ENCODE measurements at regions not wholly inside any gene's neighbourhood (a gene's known extent, or its start where the extent isn't known, plus 50 kb on each side); places are given as distances from the start of the nearest gene placed in this dataset.
"Not testable (repeated sequence)": the region's sequence is repeated elsewhere in the genome, so short reads cannot be mapped to it uniquely, and the experiment has no call there.

- Histone ChIP-seq H3K4me1 (ENCODE audit: insufficient read depth, low read length, poor library complexity, severe bottlenecking) (no peaks in the 10 kb centered on the region), H3K27me3 (replicated peaks; ENCODE audit: insufficient read depth, low read depth, low read length, poor library complexity) (no peaks in the 10 kb centered on the region), H3K4me3 (ENCODE audit: low read depth, low read length, poor library complexity, severe bottlenecking) (no peak overlapping the region), H3K36me3 (ENCODE audit: insufficient read depth, low read length, poor library complexity, severe bottlenecking) (no peaks in the 10 kb centered on the region), H3K27ac (ENCODE audit: low read depth, low read length, poor library complexity, severe bottlenecking) (no peak overlapping the region), H3K9me3 (ENCODE audit: low read depth, low read length, poor library complexity, severe bottlenecking) (no peaks in the 10 kb centered on the region)
- DNase-seq (ENCODE audit: low spot score): no peak
- ChIA-PET CTCF (no interaction called here), POLR2A (ENCODE audit: low non-redundant PET) (no interaction called here)
- TF ChIP-seq EZH2 (IDR thresholded peaks at IDR 0.05; ENCODE audit: borderline replicate concordance, low read depth, low read length, poor library complexity, severe bottlenecking) (no peak), CTCF (conservative IDR thresholded peaks at IDR 0.05; ENCODE audit: low read depth, low read length) (no peak)
- no TSS peak for BruUV-seq (replicated peaks)
- intact Hi-C loops (cut with micrococcal nuclease; ENCODE audit: unreplicated experiment): no loop called here
These were observed 197.6 kb upstream of the AVPR1A start for GRCh38 chr12:63348556-63348955.

GRCh38 chr12:63337158-63337557 is 186.2 kb upstream of the AVPR1A start:
- H3K4me3 ChIP-seq (ENCODE audit: low read depth, low read length, poor library complexity, severe bottlenecking); intact Hi-C loops (cut with micrococcal nuclease; ENCODE audit: unreplicated experiment); BruUV-seq (replicated peaks); H3K27ac ChIP-seq (ENCODE audit: low read depth, low read length, poor library complexity, severe bottlenecking); POLR2A ChIA-PET (ENCODE audit: low non-redundant PET); CTCF ChIA-PET; H3K9me3 ChIP-seq (ENCODE audit: low read depth, low read length, poor library complexity, severe bottlenecking); H3K27me3 ChIP-seq (replicated peaks; ENCODE audit: insufficient read depth, low read depth, low read length, poor library complexity); H3K36me3 ChIP-seq (ENCODE audit: insufficient read depth, low read length, poor library complexity, severe bottlenecking); H3K4me1 ChIP-seq (ENCODE audit: insufficient read depth, low read length, poor library complexity, severe bottlenecking); DNase-seq (ENCODE audit: low spot score): not testable (repeated sequence)

- no TSS peak for BruUV-seq (replicated peaks)
- ChIA-PET POLR2A (ENCODE audit: low non-redundant PET) (no interaction called here), CTCF (no interaction called here)
- H3K4me1 ChIP-seq (ENCODE audit: insufficient read depth, low read length, poor library complexity, severe bottlenecking): no peaks in the 10 kb centered on the region
- no peaks in the 10 kb centered on the region for H3K36me3 ChIP-seq (ENCODE audit: insufficient read depth, low read length, poor library complexity, severe bottlenecking)
- no peaks in the 10 kb centered on the region for H3K9me3 ChIP-seq (ENCODE audit: low read depth, low read length, poor library complexity, severe bottlenecking)
- no peaks in the 10 kb centered on the region for H3K27me3 ChIP-seq (replicated peaks; ENCODE audit: insufficient read depth, low read depth, low read length, poor library complexity)
- no peak for DNase-seq (ENCODE audit: low spot score)
- H3K4me3 ChIP-seq (ENCODE audit: low read depth, low read length, poor library complexity, severe bottlenecking): no peak overlapping the region
- no peak for TF ChIP-seq EZH2 (IDR thresholded peaks at IDR 0.05; ENCODE audit: borderline replicate concordance, low read depth, low read length, poor library complexity, severe bottlenecking)
- TF ChIP-seq CTCF (conservative IDR thresholded peaks at IDR 0.05; ENCODE audit: low read depth, low read length): no peak
- no peak overlapping the region for H3K27ac ChIP-seq (ENCODE audit: low read depth, low read length, poor library complexity, severe bottlenecking)
- intact Hi-C loops (cut with micrococcal nuclease; ENCODE audit: unreplicated experiment): no loop called here
These were observed 175.3 kb upstream of the AVPR1A start for GRCh38 chr12:63326260-63326659.

- no peak overlapping the region for H3K27ac ChIP-seq (ENCODE audit: low read depth, low read length, poor library complexity, severe bottlenecking)
- H3K27me3 ChIP-seq (replicated peaks; ENCODE audit: insufficient read depth, low read depth, low read length, poor library complexity): no peaks in the 10 kb centered on the region
- no peaks in the 10 kb centered on the region for H3K4me1 ChIP-seq (ENCODE audit: insufficient read depth, low read length, poor library complexity, severe bottlenecking)
- no peak for TF ChIP-seq CTCF (conservative IDR thresholded peaks at IDR 0.05; ENCODE audit: low read depth, low read length)
- no peak for TF ChIP-seq EZH2 (IDR thresholded peaks at IDR 0.05; ENCODE audit: borderline replicate concordance, low read depth, low read length, poor library complexity, severe bottlenecking)
- POLR2A ChIA-PET (ENCODE audit: low non-redundant PET): no interaction called here
- BruUV-seq (replicated peaks): no TSS peak
- no peaks in the 10 kb centered on the region for H3K36me3 ChIP-seq (ENCODE audit: insufficient read depth, low read length, poor library complexity, severe bottlenecking)
- no peaks in the 10 kb centered on the region for H3K9me3 ChIP-seq (ENCODE audit: low read depth, low read length, poor library complexity, severe bottlenecking)
- no peak for DNase-seq (ENCODE audit: low spot score)
- no peak overlapping the region for H3K4me3 ChIP-seq (ENCODE audit: low read depth, low read length, poor library complexity, severe bottlenecking)
- intact Hi-C loops (cut with micrococcal nuclease; ENCODE audit: unreplicated experiment): no loop called here
- CTCF ChIA-PET: no interaction called here
These were observed 174.8 kb upstream of the AVPR1A start for GRCh38 chr12:63325757-63326156.

All from A673 (cell line).